ES-I3 (cell line): ENCODE measurements at regions not wholly inside any gene's neighbourhood (a gene's known extent, or its start where the extent isn't known, plus 50 kb on each side); places are given as distances from the start of the nearest gene placed in this dataset.

ENCODE experiments used
- H3K36me3 ChIP-seq: 2 replicates; pipeline ENCODE4 v1.6.1; 2013; ENCODE audit warnings: mild to moderate bottlenecking, low read length, control low read depth, moderate library complexity; ENCODE audit not compliant: insufficient read depth
- H3K4me1 ChIP-seq: 2 replicates; pipeline ENCODE4 v1.6.1; 2013; ENCODE audit warnings: mild to moderate bottlenecking, control low read depth, low read length; ENCODE audit not compliant: insufficient read depth
- H3K9ac ChIP-seq: 2 replicates; pipeline ENCODE4 v1.6.1; 2013; ENCODE audit warnings: low read depth, mild to moderate bottlenecking, low read length, moderate library complexity
- H3K9me3 ChIP-seq: 2 replicates; pipeline ENCODE4 v1.6.1; 2013; ENCODE audit warnings: mild to moderate bottlenecking, low read length, moderate library complexity; ENCODE audit not compliant: control insufficient read depth, insufficient read depth

DNA sequence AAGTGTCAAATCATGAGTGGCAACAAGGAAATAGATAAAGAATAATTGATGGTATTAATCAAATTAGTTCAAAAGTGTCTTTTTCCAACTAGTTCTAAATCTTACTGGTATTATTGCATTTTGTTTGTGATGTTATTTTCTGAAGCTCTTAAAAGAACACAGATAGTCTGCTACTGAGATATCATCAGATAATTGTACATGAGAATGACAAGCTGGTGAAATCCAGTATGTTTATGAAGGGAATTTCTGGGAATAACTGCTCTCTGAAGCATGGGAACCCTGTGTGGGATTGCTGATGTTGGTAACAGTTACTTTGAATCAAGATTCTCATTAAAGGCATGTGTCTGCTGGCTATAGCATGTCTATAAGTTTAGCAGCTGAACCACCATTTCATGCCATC lies 190.3 kb upstream of the CDIN1 start:
- no peaks in the 10 kb centered on the region for H3K36me3 ChIP-seq
- no peaks in the 10 kb centered on the region for H3K9me3 ChIP-seq
- H3K4me1 ChIP-seq = peaks cover 4% of the 10 kb centered on the region; the same call in 1 of the 2 replicates
- no peak overlapping the region for H3K9ac ChIP-seq

DNA sequence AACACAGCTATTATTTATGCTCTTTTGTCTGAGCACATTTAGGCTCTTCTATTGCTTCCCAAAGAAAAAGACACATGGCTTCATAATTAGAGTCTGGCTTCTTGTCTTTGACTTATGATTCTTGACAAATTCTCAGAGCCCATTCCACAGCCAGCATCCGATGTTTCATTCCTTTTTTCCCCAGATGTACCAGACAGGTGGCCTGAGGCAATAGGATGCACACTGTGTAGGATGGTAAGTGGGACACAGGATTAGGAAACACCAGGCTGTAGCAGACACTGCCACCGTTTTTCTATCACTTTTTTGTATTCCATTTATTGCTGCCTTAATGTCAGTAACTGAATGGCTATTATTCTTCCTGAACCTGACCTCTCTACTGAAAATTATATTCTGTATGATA lies 188.9 kb upstream of the CDIN1 start:
- no peak overlapping the region for H3K9ac ChIP-seq
- no peaks in the 10 kb centered on the region for H3K36me3 ChIP-seq
- H3K9me3 ChIP-seq = no peaks in the 10 kb centered on the region
- H3K4me1 ChIP-seq = peaks cover 4% of the 10 kb centered on the region; the same call in 1 of the 2 replicates

DNA sequence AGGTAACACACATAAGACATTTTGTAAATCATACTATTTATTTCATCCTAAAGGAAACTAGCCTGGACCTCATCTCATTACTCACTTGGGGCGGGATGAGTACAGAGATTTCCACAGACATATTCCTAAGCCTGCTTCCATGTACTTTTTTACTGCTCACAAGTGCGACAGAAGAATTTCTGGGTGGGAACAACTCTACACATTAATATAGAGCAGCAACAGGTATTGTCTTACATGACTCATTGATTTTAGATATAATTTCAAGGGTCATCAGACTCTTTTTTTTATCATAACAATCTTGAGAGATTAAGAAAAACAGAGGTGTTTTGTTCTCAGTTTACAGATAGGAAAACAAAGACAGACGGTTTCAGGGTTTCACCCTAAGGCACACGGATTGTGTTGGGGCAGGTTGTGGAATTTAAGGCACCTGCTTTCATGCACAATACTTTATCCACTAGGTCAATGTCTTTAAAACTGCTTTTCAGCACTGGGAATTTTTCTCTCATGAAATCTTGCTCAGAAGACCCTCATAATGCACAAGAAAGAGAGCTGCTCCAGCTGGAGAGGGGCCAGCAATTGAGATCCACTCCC lies 186.7 kb upstream of the CDIN1 start:
- no peak overlapping the region for H3K9ac ChIP-seq
- H3K4me1 ChIP-seq = peaks cover 4% of the 10 kb centered on the region; the same call in 1 of the 2 replicates
- H3K36me3 ChIP-seq = no peaks in the 10 kb centered on the region
- H3K9me3 ChIP-seq = no peaks in the 10 kb centered on the region

DNA sequence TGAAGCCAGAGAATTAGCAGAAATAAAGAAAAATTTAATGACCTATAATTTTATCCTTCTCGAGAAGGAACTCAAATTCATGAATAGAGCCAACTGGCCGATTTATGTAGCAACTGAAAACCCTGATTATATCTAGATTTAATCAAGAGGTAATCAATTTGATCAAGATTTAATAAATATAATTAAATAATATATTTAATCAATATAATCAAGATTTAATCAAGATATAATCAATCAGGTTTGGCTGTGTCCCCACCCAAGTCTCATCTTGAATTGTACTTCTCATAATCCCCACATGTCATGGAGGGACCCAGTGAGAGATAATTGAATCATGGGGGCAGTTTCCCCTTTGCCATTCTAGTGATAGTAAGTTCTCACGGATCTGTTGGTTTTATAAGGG lies 181.2 kb upstream of the CDIN1 start:
- Histone ChIP-seq H3K36me3 (no peaks in the 10 kb centered on the region), H3K4me1 (no peaks in the 10 kb centered on the region; the same call in 1 of the 2 replicates), H3K9ac (no peak overlapping the region), H3K9me3 (no peaks in the 10 kb centered on the region)

DNA sequence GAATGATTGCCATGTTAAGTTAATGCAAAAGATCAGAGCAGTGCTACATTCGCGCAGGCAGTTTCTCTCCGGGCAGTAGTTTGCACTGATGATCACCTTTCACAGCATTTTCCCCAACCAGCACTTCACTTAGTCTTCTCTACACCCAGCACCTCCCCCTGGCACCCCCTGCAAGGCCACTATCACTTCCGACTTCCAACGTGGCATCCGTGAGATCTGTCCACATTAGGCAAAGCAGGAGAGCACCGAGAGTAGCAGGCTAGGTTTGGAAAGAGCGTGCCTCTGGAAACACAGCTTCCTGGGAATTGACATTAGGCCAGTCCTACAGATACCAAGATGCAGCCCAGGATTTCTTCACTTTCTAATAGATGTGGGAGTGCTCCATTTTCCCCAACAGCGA lies 180.2 kb upstream of the CDIN1 start:
- Histone ChIP-seq H3K9ac (no peak overlapping the region), H3K4me1 (no peaks in the 10 kb centered on the region; the same call in 1 of the 2 replicates), H3K9me3 (no peaks in the 10 kb centered on the region), H3K36me3 (no peaks in the 10 kb centered on the region)

DNA sequence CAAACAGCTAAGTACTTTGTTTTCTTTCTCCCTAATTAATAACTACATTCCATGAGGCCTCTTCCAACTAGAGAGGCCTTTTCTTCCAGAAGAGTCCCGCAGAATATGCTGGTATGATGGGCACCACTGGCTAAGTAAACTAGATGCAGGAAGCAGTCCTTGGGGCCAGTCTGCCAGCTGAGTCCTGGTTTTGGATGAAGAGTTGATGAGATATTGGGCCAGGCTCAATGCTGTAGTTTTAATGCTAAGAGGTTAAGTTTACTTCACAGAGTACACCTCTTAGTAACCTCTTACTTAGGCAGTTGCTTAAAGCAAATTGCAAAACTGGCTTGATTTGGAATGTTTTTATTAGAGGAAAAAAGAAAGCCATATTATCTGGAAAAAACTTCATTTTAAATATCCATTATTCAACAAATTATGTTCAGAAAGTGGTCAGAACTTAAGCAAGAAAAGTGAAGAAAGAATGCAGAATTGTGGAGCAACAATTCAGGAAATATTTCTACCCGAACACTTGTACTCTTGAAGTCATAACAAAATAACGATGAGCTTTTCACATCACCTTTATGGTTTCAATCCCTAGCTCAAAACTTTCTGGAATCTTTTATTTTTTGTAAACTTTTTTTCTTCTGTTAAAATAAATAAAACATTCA lies 178.4 kb upstream of the CDIN1 start:
- Histone ChIP-seq H3K4me1 (peaks cover 2% of the 10 kb centered on the region; the same call in 1 of the 2 replicates), H3K9me3 (no peaks in the 10 kb centered on the region), H3K36me3 (no peaks in the 10 kb centered on the region), H3K9ac (no peak overlapping the region)

DNA sequence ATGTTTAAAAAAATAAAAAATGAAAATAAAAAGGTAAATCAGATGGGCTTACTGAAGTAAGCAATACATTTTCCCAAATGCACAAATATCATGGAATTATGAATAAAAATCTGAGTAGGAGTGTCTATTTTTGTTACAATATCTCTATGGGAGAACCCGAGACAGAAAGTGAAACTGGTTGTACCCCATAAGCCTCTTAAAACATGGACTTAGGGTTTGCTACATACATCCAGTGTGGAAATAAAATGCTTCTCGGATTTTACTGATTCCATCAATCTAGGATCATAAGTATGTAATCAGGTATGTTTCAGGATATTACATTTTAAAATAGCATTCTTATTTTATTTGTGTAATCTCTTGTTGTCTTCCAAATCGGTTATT lies 177.8 kb upstream of the CDIN1 start:
- Histone ChIP-seq H3K9me3 (no peaks in the 10 kb centered on the region), H3K4me1 (peaks cover 7% of the 10 kb centered on the region), H3K9ac (no peak overlapping the region), H3K36me3 (no peaks in the 10 kb centered on the region)

DNA sequence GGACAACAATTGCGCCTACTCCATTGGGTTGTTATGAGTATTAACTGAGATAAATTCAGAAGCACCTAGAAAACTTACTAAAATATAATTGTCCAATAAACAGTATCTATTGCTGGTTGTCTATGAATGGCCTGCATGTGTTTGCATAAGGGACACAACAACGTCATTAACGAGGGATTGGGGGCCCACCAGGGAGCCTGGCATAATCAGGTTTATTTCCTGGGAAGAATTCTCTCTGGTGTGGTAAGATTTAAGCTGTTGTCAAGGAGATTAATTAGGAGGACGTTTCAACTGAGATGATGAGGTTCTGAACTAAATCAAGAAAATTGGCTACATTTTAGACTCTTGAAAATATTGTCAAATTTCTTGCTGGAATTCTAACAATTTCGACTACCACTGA lies 176.1 kb upstream of the CDIN1 start:
- Histone ChIP-seq H3K9me3 (no peaks in the 10 kb centered on the region), H3K9ac (no peak overlapping the region), H3K36me3 (no peaks in the 10 kb centered on the region)

DNA sequence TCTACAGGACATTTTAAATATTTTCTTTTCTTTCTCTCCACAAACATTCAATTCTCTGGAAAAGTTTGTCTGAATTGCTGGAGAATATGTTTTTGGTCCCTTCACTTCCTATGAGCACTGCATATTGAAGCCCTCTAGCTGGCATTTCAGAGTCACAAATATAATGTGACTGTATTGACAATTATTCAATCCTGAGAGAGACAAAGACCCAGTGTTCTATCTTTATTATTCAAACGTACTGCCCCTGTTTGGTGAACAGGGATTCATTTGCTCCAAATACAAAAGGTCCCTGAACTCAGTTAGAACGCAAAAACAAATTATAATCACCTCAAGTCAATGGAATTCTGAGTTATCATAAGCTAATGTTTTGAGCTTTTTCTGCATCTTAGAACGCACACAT lies 173.1 kb upstream of the CDIN1 start:
- H3K9me3 ChIP-seq = no peaks in the 10 kb centered on the region
- H3K9ac ChIP-seq = no peak overlapping the region
- peaks cover 18% of the 10 kb centered on the region for H3K4me1 ChIP-seq
- no peaks in the 10 kb centered on the region for H3K36me3 ChIP-seq

More for the DNA sequence above, 176.1 kb upstream of the CDIN1 start:
- peaks cover 18% of the 10 kb centered on the region for H3K4me1 ChIP-seq

DNA sequence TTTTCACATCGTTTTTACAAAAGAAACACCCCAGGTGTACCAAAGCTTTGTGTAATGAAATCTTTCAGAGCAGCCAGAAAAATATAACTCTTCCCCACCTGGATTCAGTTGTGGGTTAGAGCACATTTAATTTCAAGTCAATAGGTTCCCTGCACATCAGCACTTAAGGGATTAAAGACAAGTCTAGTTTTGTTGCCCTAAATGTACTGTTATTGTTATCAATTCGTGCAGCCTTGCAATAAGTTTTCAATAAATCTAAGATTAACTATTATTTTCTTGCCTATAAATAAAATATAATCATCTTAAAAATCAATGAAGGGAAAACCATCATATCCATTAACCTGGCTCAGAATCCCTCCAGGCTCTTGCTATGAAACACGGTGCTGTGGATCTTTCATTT lies 172.5 kb upstream of the CDIN1 start:
- Histone ChIP-seq H3K9ac (no peak overlapping the region), H3K4me1 (peaks cover 18% of the 10 kb centered on the region), H3K9me3 (no peaks in the 10 kb centered on the region), H3K36me3 (no peaks in the 10 kb centered on the region)

DNA sequence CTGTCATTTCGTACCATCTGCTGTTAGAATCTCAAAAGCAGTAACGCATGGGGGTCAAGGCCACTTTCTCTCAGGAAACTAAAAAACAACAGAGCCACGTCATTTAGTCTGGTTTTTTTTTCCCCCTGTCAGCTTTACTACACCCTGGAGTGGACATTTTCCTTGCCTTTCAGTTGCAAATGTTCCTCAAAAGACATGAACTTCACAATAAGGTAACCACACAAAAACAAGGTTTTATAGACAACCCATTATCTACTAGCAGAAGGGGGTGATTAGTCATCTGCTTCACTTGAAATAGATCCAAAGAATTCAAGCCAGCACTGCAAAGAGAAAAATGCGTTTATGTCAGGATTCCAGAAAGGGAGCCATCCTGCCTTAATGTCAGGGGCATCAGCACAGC lies 171.8 kb upstream of the CDIN1 start:
- H3K9me3 ChIP-seq = no peaks in the 10 kb centered on the region
- H3K4me1 ChIP-seq = peaks cover 18% of the 10 kb centered on the region
- no peak overlapping the region; the same call in 1 of the 2 replicates for H3K9ac ChIP-seq
- H3K36me3 ChIP-seq = no peaks in the 10 kb centered on the region

DNA sequence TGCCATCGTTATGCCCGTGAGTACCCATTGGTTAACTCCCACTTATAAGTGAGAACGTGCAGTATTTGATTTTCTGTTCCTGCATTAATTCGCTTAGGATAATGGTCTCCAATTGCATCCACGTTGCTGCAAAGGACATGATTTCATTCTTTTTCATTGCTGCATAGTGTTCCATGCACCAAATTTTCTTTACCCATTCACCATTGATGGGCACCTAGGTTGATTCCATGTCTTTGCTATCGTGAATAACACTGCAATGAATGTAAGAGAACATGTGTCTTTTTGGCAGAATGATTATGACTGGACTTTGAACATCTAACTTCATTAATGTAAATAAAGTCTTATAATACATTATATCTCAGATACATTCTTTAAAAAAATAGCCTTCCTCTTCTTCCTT lies 169.6 kb upstream of the CDIN1 start:
- peaks cover 18% of the 10 kb centered on the region for H3K4me1 ChIP-seq
- no peaks in the 10 kb centered on the region for H3K9me3 ChIP-seq
- H3K9ac ChIP-seq = no peak overlapping the region
- no peaks in the 10 kb centered on the region for H3K36me3 ChIP-seq

DNA sequence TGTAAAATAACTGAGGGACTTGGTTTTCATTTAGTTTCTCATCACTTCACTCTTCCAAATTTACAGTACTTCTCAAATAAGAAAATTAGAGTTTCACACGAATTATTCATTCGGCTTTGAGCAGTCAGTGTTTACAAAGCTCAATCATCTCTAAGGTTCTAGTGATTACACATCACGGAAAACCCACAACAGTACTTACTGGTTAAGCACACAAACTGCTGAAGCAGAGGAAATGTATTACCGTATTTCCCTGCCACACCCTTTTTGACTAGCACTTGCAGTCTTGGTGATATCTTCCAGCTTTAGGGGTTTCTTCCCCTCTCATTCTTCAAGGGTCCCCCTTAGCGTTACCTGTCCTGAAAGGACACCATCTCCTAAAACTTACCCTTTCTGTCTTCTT lies 164.8 kb upstream of the CDIN1 start:
- Histone ChIP-seq H3K36me3 (no peaks in the 10 kb centered on the region), H3K9ac (no peak overlapping the region), H3K9me3 (no peaks in the 10 kb centered on the region)

DNA sequence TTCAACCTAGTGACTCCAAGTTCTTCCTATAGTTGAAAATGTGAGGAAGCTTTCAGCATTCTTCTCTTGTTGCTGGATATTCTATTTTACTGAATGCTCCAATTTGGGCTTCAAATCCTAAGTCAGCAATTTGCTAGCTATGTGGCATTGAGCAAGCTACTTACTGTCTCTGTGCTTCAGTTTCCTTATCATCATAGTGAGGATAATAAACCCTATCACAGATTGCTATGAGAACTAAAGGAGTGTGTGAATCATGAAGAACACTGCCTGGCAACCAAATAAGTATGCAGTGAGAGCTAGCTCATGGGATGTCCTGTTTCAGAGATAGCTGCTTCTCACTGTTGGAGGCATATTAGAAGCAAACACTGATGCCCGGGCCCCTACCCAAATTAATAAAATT lies 163.8 kb upstream of the CDIN1 start:
- Histone ChIP-seq H3K4me1 (no peaks in the 10 kb centered on the region), H3K9ac (no peak overlapping the region)

More for the DNA sequence above, 164.8 kb upstream of the CDIN1 start:
- no peaks in the 10 kb centered on the region for H3K4me1 ChIP-seq

DNA sequence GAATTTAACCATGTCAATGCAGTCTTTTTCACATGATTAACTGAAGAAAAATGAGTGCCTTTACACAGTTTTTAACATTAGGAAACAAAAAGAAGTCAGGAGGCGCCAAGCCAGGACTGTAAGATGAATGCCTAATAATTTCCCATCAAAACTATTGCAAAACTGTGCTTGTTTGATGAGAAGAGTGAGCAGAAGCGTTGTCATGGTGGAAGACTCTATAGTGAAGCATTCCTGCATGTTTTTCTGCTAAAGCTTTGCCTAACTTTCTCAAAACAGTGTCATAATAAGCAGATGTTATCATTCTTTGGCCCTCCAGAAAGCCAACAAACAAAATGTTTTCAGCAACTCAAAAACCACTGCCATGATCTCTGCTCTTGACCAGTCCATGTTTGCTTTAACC lies 156.8 kb upstream of the CDIN1 start:
- peaks cover 12% of the 10 kb centered on the region for H3K4me1 ChIP-seq
- no peaks in the 10 kb centered on the region for H3K36me3 ChIP-seq
- no peaks in the 10 kb centered on the region; the same call in 1 of the 2 replicates for H3K9me3 ChIP-seq
- no peak overlapping the region for H3K9ac ChIP-seq

More for the DNA sequence above, 163.8 kb upstream of the CDIN1 start:
- no peaks in the 10 kb centered on the region for H3K36me3 ChIP-seq
- no peaks in the 10 kb centered on the region for H3K9me3 ChIP-seq
